ENCODE measurements at regions not wholly inside any gene's neighbourhood (a gene's known extent, or its start where the extent isn't known, plus 50 kb on each side); places are given as distances from the start of the nearest gene placed in this dataset.

- H3K4me1 ChIP-seq, result no peaks in the 10 kb centered on the region
- H3K27ac ChIP-seq, result no peak overlapping the region
- H3K79me2 ChIP-seq, result no peaks in the 10 kb centered on the region
- no peak overlapping the region for H2AFZ ChIP-seq
- H3K27me3 ChIP-seq (ENCODE audit: control insufficient read depth, insufficient read depth, low read length), result no peaks in the 10 kb centered on the region
- no peak overlapping the region for H3K4me3 ChIP-seq (ENCODE audit: low read depth, low read length)
- H3K36me3 ChIP-seq (ENCODE audit: control insufficient read depth, insufficient read depth, low read length), result no peaks in the 10 kb centered on the region
- no peak overlapping the region for H3K4me2 ChIP-seq (ENCODE audit: low read length)
- no peaks in the 10 kb centered on the region for H3K9me3 ChIP-seq (ENCODE audit: control insufficient read depth, low read length)
- H3K9ac ChIP-seq, result no peak overlapping the region
- TF ChIP-seq CTCF (IDR thresholded peaks at IDR 0.05), result no peak
These were observed 220.6 kb upstream of the UFL1 start for GRCh38 chr6:96301023-96301422.

GRCh38 chr6:96301781-96302180 lies 219.8 kb upstream of the UFL1 start:
- no peak overlapping the region for H3K27ac ChIP-seq
- H3K27me3 ChIP-seq (ENCODE audit: control insufficient read depth, insufficient read depth, low read length), result no peaks in the 10 kb centered on the region

GRCh38 chr6:96302991-96303390 lies 218.6 kb upstream of the UFL1 start:
- Histone ChIP-seq H3K4me1 (no peaks in the 10 kb centered on the region), H2AFZ (no peak overlapping the region), H3K4me3 (ENCODE audit: low read depth, low read length) (no peak overlapping the region), H3K27ac (no peak overlapping the region), H3K36me3 (ENCODE audit: control insufficient read depth, insufficient read depth, low read length) (no peaks in the 10 kb centered on the region), H3K9ac (no peak overlapping the region), H3K79me2 (no peaks in the 10 kb centered on the region), H3K4me2 (ENCODE audit: low read length) (no peak overlapping the region), H3K27me3 (ENCODE audit: control insufficient read depth, insufficient read depth, low read length) (no peaks in the 10 kb centered on the region), H3K9me3 (ENCODE audit: control insufficient read depth, low read length) (no peaks in the 10 kb centered on the region)
- no peak for TF ChIP-seq CTCF (IDR thresholded peaks at IDR 0.05)

More at GRCh38 chr6:96301781-96302180, 219.8 kb upstream of the UFL1 start:
- no peak overlapping the region for H3K4me3 ChIP-seq (ENCODE audit: low read depth, low read length)
- no peaks in the 10 kb centered on the region for H3K36me3 ChIP-seq (ENCODE audit: control insufficient read depth, insufficient read depth, low read length)
- no peaks in the 10 kb centered on the region for H3K4me1 ChIP-seq
- no peaks in the 10 kb centered on the region for H3K9me3 ChIP-seq (ENCODE audit: control insufficient read depth, low read length)
- no peaks in the 10 kb centered on the region for H3K79me2 ChIP-seq
- H3K9ac ChIP-seq, result no peak overlapping the region
- no peak for TF ChIP-seq CTCF (IDR thresholded peaks at IDR 0.05)
- H3K4me2 ChIP-seq (ENCODE audit: low read length), result no peak overlapping the region
- H2AFZ ChIP-seq, result no peak overlapping the region

- no peaks in the 10 kb centered on the region for H3K79me2 ChIP-seq
- H2AFZ ChIP-seq, result no peak overlapping the region
- no peaks in the 10 kb centered on the region for H3K9me3 ChIP-seq (ENCODE audit: control insufficient read depth, low read length)
- no peaks in the 10 kb centered on the region for H3K36me3 ChIP-seq (ENCODE audit: control insufficient read depth, insufficient read depth, low read length)
- no peak for TF ChIP-seq CTCF (IDR thresholded peaks at IDR 0.05)
- H3K27me3 ChIP-seq (ENCODE audit: control insufficient read depth, insufficient read depth, low read length), result no peaks in the 10 kb centered on the region
- no peak overlapping the region for H3K9ac ChIP-seq
- H3K4me3 ChIP-seq (ENCODE audit: low read depth, low read length), result no peak overlapping the region
- H3K4me2 ChIP-seq (ENCODE audit: low read length), result no peak overlapping the region
- H3K4me1 ChIP-seq, result no peaks in the 10 kb centered on the region
- H3K27ac ChIP-seq, result no peak overlapping the region
These were observed 216.6 kb upstream of the UFL1 start for GRCh38 chr6:96304997-96305396.

GRCh38 chr6:96330884-96331283 lies 190.7 kb upstream of the UFL1 start:
- no peak for TF ChIP-seq CTCF (IDR thresholded peaks at IDR 0.05)
- Histone ChIP-seq H3K36me3 (ENCODE audit: control insufficient read depth, insufficient read depth, low read length) (no peaks in the 10 kb centered on the region), H3K4me2 (ENCODE audit: low read length) (no peak overlapping the region), H3K79me2 (no peaks in the 10 kb centered on the region), H3K4me1 (no peaks in the 10 kb centered on the region), H2AFZ (no peak overlapping the region), H3K27ac (no peak overlapping the region), H3K4me3 (ENCODE audit: low read depth, low read length) (no peak overlapping the region), H3K9ac (no peak overlapping the region), H3K27me3 (ENCODE audit: control insufficient read depth, insufficient read depth, low read length) (no peaks in the 10 kb centered on the region), H3K9me3 (ENCODE audit: control insufficient read depth, low read length) (no peaks in the 10 kb centered on the region)
